Gastroesophageal sphincter (tissue), 3 donors: ENCODE measurements at regions not wholly inside any gene's neighbourhood (a gene's known extent, or its start where the extent isn't known, plus 50 kb on each side); places are given as distances from the start of the nearest gene placed in this dataset.
"Not testable (repeated sequence)": the region's sequence is repeated elsewhere in the genome, so short reads cannot be mapped to it uniquely, and the experiment has no call there.

ENCODE experiments used
- POLR2A ChIP-seq, 2 donors: fragments of 450-650 bp; IDR thresholded peaks; one replicate each; pipeline ENCODE4 v1.6.1; 2017; ENCODE audit warnings: antibody characterized with exemption in 2 of 2, mild to moderate bottlenecking in 2 of 2, moderate library complexity in 1 of 2
- POLR2AphosphoS5 ChIP-seq: sonication (generic); formaldehyde crosslinking; IDR thresholded peaks from one replicate; pipeline ENCODE4 v1.6.1; 2017; ENCODE audit warnings: antibody characterized with exemption
- TF ChIP-seq, protein P1 (sequence below), 4 experiments: fragments of 200-600 bp in 2 of 4; fragments of 450-650 bp in 2 of 4; sonication (generic) in 1 of 4; IDR thresholded peaks; one replicate each; pipeline ENCODE4 v1.5.1; 2017 to 2019; ENCODE audit warnings: antibody characterized with exemption in 4 of 4, mild to moderate bottlenecking in 2 of 4, moderate library complexity in 2 of 4

DNA sequence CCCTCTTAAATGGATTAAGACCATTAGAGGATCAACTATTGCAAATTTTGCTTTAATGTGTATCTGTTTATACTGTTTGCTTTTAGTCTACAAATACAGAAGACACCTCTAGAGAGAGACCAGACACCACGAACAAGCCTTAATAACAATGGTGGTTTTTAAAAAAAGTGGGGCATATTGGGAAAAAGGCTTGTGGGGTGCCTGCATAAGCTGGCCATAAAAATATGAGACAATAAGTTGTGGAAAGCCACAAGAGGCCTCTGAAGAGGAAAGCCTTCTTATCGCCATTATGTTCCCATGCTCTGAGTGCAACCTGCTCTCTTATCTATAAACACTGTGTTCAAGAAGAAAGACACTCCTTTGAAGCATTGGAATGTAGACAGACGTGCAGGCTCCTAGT is 52.0 kb upstream of the PRSS16 start:
- TF ChIP-seq, protein P1, sequence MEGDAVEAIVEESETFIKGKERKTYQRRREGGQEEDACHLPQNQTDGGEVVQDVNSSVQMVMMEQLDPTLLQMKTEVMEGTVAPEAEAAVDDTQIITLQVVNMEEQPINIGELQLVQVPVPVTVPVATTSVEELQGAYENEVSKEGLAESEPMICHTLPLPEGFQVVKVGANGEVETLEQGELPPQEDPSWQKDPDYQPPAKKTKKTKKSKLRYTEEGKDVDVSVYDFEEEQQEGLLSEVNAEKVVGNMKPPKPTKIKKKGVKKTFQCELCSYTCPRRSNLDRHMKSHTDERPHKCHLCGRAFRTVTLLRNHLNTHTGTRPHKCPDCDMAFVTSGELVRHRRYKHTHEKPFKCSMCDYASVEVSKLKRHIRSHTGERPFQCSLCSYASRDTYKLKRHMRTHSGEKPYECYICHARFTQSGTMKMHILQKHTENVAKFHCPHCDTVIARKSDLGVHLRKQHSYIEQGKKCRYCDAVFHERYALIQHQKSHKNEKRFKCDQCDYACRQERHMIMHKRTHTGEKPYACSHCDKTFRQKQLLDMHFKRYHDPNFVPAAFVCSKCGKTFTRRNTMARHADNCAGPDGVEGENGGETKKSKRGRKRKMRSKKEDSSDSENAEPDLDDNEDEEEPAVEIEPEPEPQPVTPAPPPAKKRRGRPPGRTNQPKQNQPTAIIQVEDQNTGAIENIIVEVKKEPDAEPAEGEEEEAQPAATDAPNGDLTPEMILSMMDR (IDR thresholded peaks at IDR 0.05), result not testable (repeated sequence)
- not testable (repeated sequence) for TF ChIP-seq POLR2AphosphoS5; POLR2A (IDR thresholded peaks at IDR 0.05)
